Stimulated activated CD8-positive, alpha-beta memory T cell treated with anti-CD3 and anti-CD28 coated beads, Interleukin-12 subunit alpha, Interleukin-12 subunit beta, amount 100 ng/mL, for 24 hours (primary cell): ENCODE measurements at regions not wholly inside any gene's neighbourhood (a gene's known extent, or its start where the extent isn't known, plus 50 kb on each side); places are given as distances from the start of the nearest gene placed in this dataset.

Experiments used
- DNase-seq: peaks from one replicate; pipeline ENCODE4 v3.0.0-alpha.2; 2020; ENCODE audit errors: extremely low read depth

GRCh38 chr20:60064554-60065196 is 106.5 kb downstream of the CDH26 start:
- DNase-seq, result no peak

GRCh38 chr20:60065741-60066437 is 107.7 kb downstream of the CDH26 start:
- DNase-seq, result no peak

GRCh38 chr20:60066438-60066823 is 108.2 kb downstream of the CDH26 start:
- DNase-seq, result no peak

- no peak for DNase-seq
Measured at GRCh38 chr20:60068509-60068908, 110.3 kb downstream of the CDH26 start.

- no peak for DNase-seq
Measured at GRCh38 chr20:60069656-60070055, 111.4 kb downstream of the CDH26 start.

GRCh38 chr20:60070791-60071190 is 112.6 kb downstream of the CDH26 start:
- no peak for DNase-seq

GRCh38 chr20:60071965-60072364 is 113.7 kb downstream of the CDH26 start:
- DNase-seq, result no peak

GRCh38 chr20:60073086-60073485 is 114.9 kb downstream of the CDH26 start:
- DNase-seq, result no peak

GRCh38 chr20:60073504-60073903 is 115.3 kb downstream of the CDH26 start:
- no peak for DNase-seq

- no peak for DNase-seq
Measured at GRCh38 chr20:60074276-60074675, 116.1 kb downstream of the CDH26 start.

- no peak for DNase-seq
Measured at GRCh38 chr20:60078351-60079250, 120.4 kb downstream of the CDH26 start.

- no peak for DNase-seq
Measured at GRCh38 chr20:60080401-60080800, 122.2 kb downstream of the CDH26 start.

- DNase-seq, result no peak
Measured at GRCh38 chr20:60085551-60086132, 127.4 kb downstream of the CDH26 start.

GRCh38 chr20:60086821-60087562 is 128.8 kb downstream of the CDH26 start:
- DNase-seq, result no peak

GRCh38 chr20:60087563-60088105 is 129.4 kb downstream of the CDH26 start:
- no peak for DNase-seq

GRCh38 chr20:60088236-60088635 is 130.0 kb downstream of the CDH26 start:
- DNase-seq, result no peak

GRCh38 chr20:60090631-60091030 is 132.4 kb downstream of the CDH26 start:
- DNase-seq, result no peak

- DNase-seq, result no peak
Measured at GRCh38 chr20:60091305-60091704, 133.1 kb downstream of the CDH26 start.

- no peak for DNase-seq
Measured at GRCh38 chr20:60091861-60092260, 133.6 kb downstream of the CDH26 start.

- no peak for DNase-seq
Measured at GRCh38 chr20:60092729-60093128, 134.5 kb downstream of the CDH26 start.

GRCh38 chr20:60095456-60095855 is 137.2 kb downstream of the CDH26 start:
- DNase-seq, result no peak
